Fibroblast of skin of back (primary cell): ENCODE measurements at regions not wholly inside any gene's neighbourhood (a gene's known extent, or its start where the extent isn't known, plus 50 kb on each side); places are given as distances from the start of the nearest gene placed in this dataset.
A peak's percentile ranks its signal among the peaks of the same experiment; 100 is the strongest.

Experiments used
- DNase-seq: peaks from one replicate; pipeline ENCODE4 v3.0.0-alpha.2; 2013

DNA sequence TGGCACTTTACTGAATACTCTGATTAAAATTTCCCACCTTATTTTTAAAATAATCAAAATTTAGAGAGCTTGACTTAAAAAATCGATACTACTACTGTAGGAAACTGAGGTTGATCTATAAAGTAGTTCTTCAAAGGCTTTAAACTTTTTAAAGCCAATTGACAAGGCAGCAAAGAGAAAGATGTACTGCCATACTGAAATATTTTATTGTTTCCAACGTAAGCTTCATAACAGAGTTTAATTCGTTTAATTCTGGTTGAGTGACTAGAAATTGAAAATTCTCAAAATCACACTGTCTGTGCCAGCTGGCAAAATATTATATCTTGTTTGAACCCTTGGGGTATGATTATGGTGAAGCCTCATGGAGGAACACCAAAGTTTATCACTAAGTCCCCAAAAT is 207.6 kb downstream of the UNC5CL start:
- DNase-seq, result no peak

DNA sequence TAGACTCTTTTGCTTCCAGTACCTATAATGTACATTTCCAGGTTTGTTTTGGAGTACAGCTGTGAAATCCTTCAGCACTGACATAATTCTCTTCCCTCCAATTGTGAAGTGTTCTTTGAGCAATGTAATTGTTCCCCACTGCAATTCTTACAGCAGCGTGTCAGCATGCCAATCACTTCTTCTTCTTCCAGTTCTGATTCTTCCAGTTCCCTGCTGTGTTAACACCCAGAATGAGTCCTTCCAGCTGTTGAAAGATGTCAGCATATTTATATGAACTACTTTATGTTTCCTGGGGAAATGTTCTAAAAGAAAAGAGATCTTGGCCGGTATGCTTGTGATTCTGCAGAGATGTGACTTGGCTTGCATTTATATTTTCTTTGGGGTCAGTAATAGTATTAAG is 213.9 kb downstream of the UNC5CL start:
- DNase-seq, result no peak

GRCh38 chr6:40823917-40824891 is 214.8 kb downstream of the UNC5CL start:
- DNase-seq, result peak; percentile 65

DNA sequence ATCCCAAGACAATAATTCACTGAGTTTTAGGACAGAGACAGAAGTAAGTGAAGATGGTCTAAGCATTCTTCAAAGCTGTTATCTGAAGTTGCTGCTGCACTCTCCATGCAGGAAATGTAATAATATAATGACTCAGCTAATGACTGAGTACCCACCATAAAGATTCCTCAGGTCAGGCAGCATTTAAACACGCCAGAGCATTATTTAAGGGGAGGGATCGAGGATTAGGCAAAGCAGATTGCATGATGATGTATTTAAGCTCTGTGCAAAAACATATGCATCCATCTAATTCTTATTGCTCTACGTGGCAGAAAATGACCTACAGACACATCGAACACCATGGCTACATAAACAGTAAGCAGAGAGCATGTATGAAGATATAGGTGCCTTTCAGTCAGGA is 216.4 kb downstream of the UNC5CL start:
- DNase-seq, result peak; percentile 15

GRCh38 chr6:40819182-40819834 is 219.7 kb downstream of the UNC5CL start:
- DNase-seq, result no peak

- no peak for DNase-seq
These were observed 221.7 kb downstream of the UNC5CL start for GRCh38 chr6:40817369-40817768.

- DNase-seq, result no peak
These were observed 222.4 kb downstream of the UNC5CL start for GRCh38 chr6:40816601-40817000.

- DNase-seq, result no peak
These were observed 223.3 kb downstream of the UNC5CL start for GRCh38 chr6:40815731-40816130.

GRCh38 chr6:40810171-40810570 is 223.0 kb upstream of the LRFN2 start:
- peak; percentile 11 for DNase-seq

DNA sequence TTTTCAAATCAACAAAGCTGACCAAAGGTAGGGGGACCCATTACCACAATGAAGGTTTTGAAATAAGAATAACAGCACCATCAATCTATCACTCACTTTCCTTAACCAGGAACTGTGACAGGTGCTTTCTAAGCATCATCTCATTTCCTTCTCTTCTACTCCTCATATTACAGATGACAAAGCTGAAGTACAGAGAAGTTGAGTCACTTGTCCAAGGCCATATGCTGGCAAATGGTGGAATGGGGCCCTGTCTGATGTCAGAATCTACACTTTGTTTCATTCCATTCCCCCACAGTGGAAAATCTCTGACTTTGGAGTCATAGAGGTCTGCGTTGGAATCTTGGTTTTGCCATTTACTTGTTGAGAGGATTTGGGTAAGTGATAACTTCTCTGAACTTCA is 222.5 kb upstream of the LRFN2 start:
- DNase-seq, result no peak

DNA sequence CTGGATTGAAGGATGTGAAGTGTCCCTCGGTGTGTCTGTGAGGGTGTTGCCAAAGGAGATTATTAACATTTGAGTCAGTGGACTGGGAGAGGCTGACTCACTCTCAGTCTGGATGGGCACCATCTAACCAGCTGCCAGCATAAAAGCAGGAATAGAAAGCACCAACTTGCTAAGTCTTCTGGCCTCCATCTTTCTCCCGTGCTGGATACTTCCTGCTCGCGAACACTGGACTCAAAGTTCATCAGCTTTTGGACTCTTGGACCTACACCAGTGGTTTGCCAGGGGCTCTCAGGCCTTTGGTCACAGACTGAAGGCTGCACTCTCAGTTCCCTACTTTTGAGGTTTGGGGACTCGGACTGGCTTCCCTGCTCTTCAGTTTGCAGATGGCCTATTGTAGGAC is 220.3 kb upstream of the LRFN2 start:
- DNase-seq, result peak; percentile 41

GRCh38 chr6:40806256-40806864 is 219.2 kb upstream of the LRFN2 start:
- no peak for DNase-seq

DNA sequence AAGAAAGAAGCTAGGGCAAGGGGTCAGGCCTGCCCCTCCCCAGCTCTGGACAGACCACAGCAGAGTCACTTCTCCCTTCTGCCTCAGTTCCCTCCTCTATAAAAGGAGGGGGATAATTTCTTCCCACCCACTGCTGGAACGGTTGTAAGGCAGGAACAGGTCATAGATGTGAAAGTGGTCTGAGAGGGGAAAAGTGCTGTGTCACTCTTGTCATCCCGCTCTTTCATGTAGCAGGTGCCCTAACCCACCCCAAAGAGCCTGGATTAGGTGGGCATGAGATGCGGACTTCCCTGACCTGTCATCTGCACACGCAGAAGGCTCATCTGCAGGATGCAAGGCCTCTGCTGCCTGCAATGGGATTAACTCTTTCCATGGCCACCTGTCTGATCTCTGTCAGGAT is 218.2 kb upstream of the LRFN2 start:
- no peak for DNase-seq

DNA sequence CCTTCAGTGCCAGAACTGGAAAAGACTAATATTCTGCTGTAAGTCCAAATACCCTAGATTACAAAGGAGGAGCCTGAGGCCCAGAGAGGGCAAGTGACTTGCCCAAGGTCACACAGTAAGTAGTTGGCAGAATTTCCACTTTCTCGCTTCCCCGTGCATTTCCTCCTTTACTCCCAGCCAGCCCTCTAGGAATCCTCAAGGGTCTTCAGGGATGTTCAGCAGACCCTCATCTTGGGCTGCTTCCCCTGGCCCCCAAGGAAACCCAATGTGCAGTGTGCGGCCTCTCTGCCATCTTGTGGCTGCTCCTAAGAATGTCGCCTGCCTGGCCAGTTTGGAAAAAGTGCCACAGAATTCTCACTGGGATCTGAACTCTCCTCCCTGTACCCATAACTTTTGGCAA is 217.7 kb upstream of the LRFN2 start:
- DNase-seq, result no peak

GRCh38 chr6:40803897-40804702 is 216.9 kb upstream of the LRFN2 start:
- no peak for DNase-seq

GRCh38 chr6:40802481-40802880 is 215.3 kb upstream of the LRFN2 start:
- DNase-seq, result no peak

DNA sequence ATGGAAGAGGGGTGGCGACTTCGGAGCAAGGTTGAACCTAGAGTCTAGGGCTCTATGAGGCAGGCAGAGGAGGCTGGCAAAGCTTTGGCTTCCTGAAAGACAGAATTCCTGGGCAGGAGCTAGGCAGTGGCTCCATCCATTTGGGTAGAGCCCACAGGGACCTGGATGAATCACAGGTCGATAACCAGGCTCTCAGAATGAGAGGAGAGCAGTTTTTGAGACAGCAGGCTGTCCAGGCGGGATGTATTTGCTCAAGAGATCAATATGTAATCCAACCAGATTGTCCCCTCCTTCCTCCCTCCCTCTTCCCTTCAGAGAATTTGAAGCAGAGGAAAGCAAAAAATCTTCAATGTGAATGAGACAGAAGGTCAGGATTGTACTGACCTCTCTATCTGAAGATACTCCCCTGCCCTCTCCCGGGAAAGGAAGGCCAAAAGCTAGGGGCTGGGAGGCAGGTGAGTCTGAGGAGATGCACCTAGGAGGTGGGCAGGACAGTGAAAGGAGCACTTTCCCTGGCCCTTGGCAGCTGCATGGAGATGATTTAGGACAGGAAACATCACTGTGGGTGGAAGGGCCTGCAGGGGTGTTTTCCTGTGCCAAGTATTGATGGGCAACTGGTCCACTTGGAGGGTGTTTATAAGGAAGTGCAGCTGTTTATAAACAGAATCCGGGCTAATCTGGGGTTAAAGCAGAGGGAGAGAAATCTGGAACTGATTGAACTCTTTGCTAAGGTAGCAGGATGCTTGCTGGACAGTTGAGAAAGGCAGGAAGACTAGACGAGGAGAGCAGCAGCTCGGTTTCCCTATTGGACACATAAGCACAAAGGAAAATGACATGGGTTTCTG is 212.4 kb upstream of the LRFN2 start:
- no peak for DNase-seq

DNA sequence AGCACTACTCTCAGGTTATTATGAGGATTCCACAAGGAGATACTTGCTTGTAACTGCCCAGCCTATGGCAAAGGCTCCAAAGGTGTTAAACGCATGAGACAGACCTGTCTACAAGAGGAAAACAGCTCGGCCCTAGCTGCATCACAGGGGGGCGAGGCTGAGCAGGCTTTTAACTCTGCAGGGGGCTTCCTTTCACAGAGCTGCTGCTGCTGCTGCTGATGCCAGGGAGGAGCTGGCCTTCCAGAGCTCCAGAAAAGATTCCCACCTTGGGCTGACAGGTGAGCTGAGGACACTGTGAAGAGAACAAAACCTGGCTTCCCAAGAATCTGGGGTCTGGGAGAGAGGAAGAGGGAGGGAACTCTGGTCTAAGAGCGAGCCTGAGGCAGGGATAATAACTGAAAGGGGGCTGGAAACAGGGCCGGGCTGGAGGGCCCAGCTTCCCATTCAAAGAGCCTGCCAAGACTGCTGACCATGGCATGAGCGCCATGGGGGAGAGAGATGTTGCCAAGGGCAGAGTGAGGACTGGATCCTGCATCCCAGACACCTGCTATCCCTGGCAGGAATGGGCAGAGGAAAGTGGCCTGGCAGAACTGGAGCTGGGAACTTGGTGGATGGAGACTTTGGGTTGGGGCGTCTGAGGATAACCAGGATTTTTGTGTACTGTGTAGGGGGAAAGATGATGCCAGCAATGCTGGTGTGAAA is 211.1 kb upstream of the LRFN2 start:
- no peak for DNase-seq

- DNase-seq, result peak; percentile 28
These were observed 209.4 kb upstream of the LRFN2 start for GRCh38 chr6:40796260-40797221.

DNA sequence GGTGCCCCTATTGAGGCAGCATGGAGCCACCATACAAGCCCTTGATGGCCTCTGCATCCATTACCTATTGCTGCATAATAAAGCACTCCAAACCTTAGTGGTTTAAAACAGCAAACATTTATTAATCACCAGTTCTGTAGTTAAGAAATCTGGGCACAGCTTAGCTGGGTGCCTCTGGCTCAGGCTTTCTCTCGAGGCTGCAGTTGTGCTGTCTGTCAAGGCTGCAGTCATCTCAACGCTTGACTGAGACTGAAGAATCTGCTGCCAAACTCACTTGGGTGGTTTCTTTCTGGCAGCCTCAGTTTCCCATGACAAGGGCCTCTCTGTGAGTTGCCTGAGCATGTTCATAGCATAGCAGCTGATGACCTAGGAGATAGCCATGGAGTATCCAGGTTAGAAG is 207.4 kb upstream of the LRFN2 start:
- no peak for DNase-seq
